GM23338 (cell line): ENCODE measurements at regions not wholly inside any gene's neighbourhood (a gene's known extent, or its start where the extent isn't known, plus 50 kb on each side); places are given as distances from the start of the nearest gene placed in this dataset.

Experiments
- ATAC-seq: fragments of 200-7000 bp; cut with Tn5 transposase; 3 replicates; pipeline ENCODE4 v1.9.1; 2020
- DNase-seq: peaks from one replicate; pipeline ENCODE4 v3.0.0-alpha.2; 2015; ENCODE audit warnings: low spot score
- H2AFZ ChIP-seq: fragments of 200-600 bp; sonication (generic); 2 replicates; pipeline ENCODE4 v1.8.0; 2016; ENCODE audit warnings: antibody characterized with exemption, mild to moderate bottlenecking, moderate library complexity
- H3F3A ChIP-seq: fragments of 200-600 bp; sonication (generic); replicated peaks from 2 replicates; pipeline ENCODE4 v1.8.0; 2017; ENCODE audit warnings: antibody characterized with exemption, mixed run types, low read depth
- H3K27ac ChIP-seq: fragments of 200-600 bp; sonication (generic); 2 replicates; pipeline ENCODE4 v1.6.1; 2016; ENCODE audit warnings: low read depth
- H3K27me3 ChIP-seq: fragments of 200-600 bp; sonication (generic); 2 replicates; pipeline ENCODE4 v1.8.0; 2016; ENCODE audit warnings: mild to moderate bottlenecking, mixed run types, moderate library complexity; ENCODE audit not compliant: insufficient read depth
- H3K36me3 ChIP-seq: fragments of 200-600 bp; sonication (generic); 2 replicates; pipeline ENCODE4 v1.8.0; 2016; ENCODE audit warnings: mild to moderate bottlenecking; ENCODE audit not compliant: insufficient read depth
- H3K4me1 ChIP-seq: fragments of 200-600 bp; sonication (generic); 2 replicates; pipeline ENCODE4 v1.8.0; 2016; ENCODE audit warnings: mild to moderate bottlenecking, moderate library complexity; ENCODE audit not compliant: insufficient read depth
- H3K4me2 ChIP-seq: fragments of 200-600 bp; sonication (generic); 2 replicates; pipeline ENCODE4 v1.7.1; 2017; ENCODE audit warnings: mixed run types
- H3K4me3 ChIP-seq: fragments of 200-600 bp; sonication (generic); 2 replicates; pipeline ENCODE4 v1.6.1; 2016; ENCODE audit warnings: mixed run types
- H3K79me2 ChIP-seq: fragments of 200-600 bp; sonication (generic); replicated peaks from 2 replicates; pipeline ENCODE4 v1.8.0; 2017; ENCODE audit warnings: mild to moderate bottlenecking; ENCODE audit not compliant: insufficient read depth
- H3K9me2 ChIP-seq: fragments of 200-600 bp; sonication (generic); 2 replicates; pipeline ENCODE4 v1.8.0; 2017; ENCODE audit not compliant: insufficient read depth
- H4K20me1 ChIP-seq: fragments of 200-600 bp; sonication (generic); replicated peaks from 2 replicates; pipeline ENCODE4 v1.8.0; 2017; ENCODE audit warnings: mild to moderate bottlenecking; ENCODE audit not compliant: insufficient read depth
- H3K27ac Mint-ChIP-seq: 2 replicates; pipeline ENCODE4 v1.8.0; 2020; ENCODE audit warnings: inconsistent platforms, mild to moderate bottlenecking, moderate library complexity, mixed read lengths
- H3K27me3 Mint-ChIP-seq: 3 replicates; pipeline ENCODE4 v1.8.0; 2022; ENCODE audit warnings: low read depth, mild to moderate bottlenecking, moderate library complexity, mixed read lengths, inconsistent platforms; ENCODE audit not compliant: insufficient read depth, poor library complexity
- H3K36me3 Mint-ChIP-seq: 3 replicates; pipeline ENCODE4 v1.8.0; 2021; ENCODE audit warnings: low read depth, mild to moderate bottlenecking, inconsistent platforms, moderate library complexity, mixed read lengths
- H3K4me1 Mint-ChIP-seq: 3 replicates; pipeline ENCODE4 v1.8.0; 2020; ENCODE audit warnings: mild to moderate bottlenecking, inconsistent platforms, mixed read lengths
- H3K4me3 Mint-ChIP-seq: 3 replicates; pipeline ENCODE4 v1.8.0; 2021; ENCODE audit warnings: moderate library complexity, mild to moderate bottlenecking, inconsistent platforms, mixed read lengths
- H3K9me3 Mint-ChIP-seq: 3 replicates; pipeline ENCODE4 v1.8.0; 2020; ENCODE audit warnings: moderate library complexity, mild to moderate bottlenecking, inconsistent platforms, mixed read lengths
- CREB1 ChIP-seq: fragments of 250-450 bp; sonication (Bioruptor Pico); IDR thresholded peaks from 2 replicates; pipeline ENCODE4 v1.5.0; 2020; ENCODE audit warnings: low read depth, mild to moderate bottlenecking, moderate library complexity
- CTCF ChIP-seq, 2 experiments: fragments of 200-600 bp in 1 of 2; sonication (generic) in 1 of 2; conservative IDR thresholded peaks; 2 replicates each; pipeline versions ENCODE4 v1.5.1 to v1.6.1; 2016 to 2017; ENCODE audit warnings: antibody characterized with exemption in 2 of 2, low read depth in 2 of 2, mild to moderate bottlenecking in 2 of 2, moderate library complexity in 1 of 2
- JUNB ChIP-seq: IDR thresholded peaks from one replicate; pipeline ENCODE4 v1.6.1; 2016; ENCODE audit warnings: antibody characterized with exemption; ENCODE audit not compliant: unreplicated experiment
- NANOG ChIP-seq: IDR thresholded peaks from 2 replicates; pipeline ENCODE4 v1.6.1; 2016; ENCODE audit warnings: antibody characterized with exemption, borderline replicate concordance
- POLR2AphosphoS5 ChIP-seq: IDR thresholded peaks from 2 replicates; pipeline ENCODE4 v1.6.1; 2016; ENCODE audit warnings: antibody characterized with exemption, low read depth
- REST ChIP-seq: IDR thresholded peaks from one replicate; pipeline ENCODE4 v1.6.1; 2018; ENCODE audit warnings: antibody characterized with exemption; ENCODE audit not compliant: unreplicated experiment
- ZNF114 ChIP-seq: fragments of 250-450 bp; sonication (Bioruptor Pico); IDR thresholded peaks from 2 replicates; pipeline ENCODE4 v1.5.0; 2020; ENCODE audit warnings: mild to moderate bottlenecking, moderate library complexity
- ZNF331 ChIP-seq: fragments of 250-450 bp; sonication (Bioruptor Pico); IDR thresholded peaks from 2 replicates; pipeline ENCODE4 v1.5.0; 2020; ENCODE audit warnings: low read depth, mild to moderate bottlenecking, moderate library complexity
- ZNF462 ChIP-seq: fragments of 250-450 bp; sonication (Bioruptor Pico); IDR thresholded peaks from 2 replicates; pipeline ENCODE4 v1.5.0; 2020; ENCODE audit warnings: mild to moderate bottlenecking, moderate library complexity

- peak overlapping the region; percentile 84 for H2AFZ ChIP-seq
- Mint-ChIP-seq H3K27ac (peak overlapping the region; percentile 55), H3K9me3 (peaks cover 11% of the 10 kb centered on the region; the same call in 2 of the 3 replicates), H3K36me3 (no peaks in the 10 kb centered on the region), H3K27me3 (no peaks in the 10 kb centered on the region), H3K4me3 (no peak overlapping the region), H3K4me1 (peaks cover 5% of the 10 kb centered on the region)
- H4K20me1 ChIP-seq: no peaks in the 10 kb centered on the region
- 0 out of 2 replicates have a peak, but pooled peaks have one; percentile 15 for TF ChIP-seq ZNF462
- no peak for TF ChIP-seq POLR2AphosphoS5
- no peaks in the 10 kb centered on the region for H3K79me2 ChIP-seq
- peaks cover 8% of the 10 kb centered on the region; the same call in 1 of the 2 replicates for H3K4me1 ChIP-seq
- no peaks in the 10 kb centered on the region for H3K27me3 ChIP-seq
- no peaks in the 10 kb centered on the region for H3K9me2 ChIP-seq
- ATAC-seq (no peak), DNase-seq (no peak)
- no peak overlapping the region for H3K4me3 ChIP-seq
- no peak overlapping the region for H3K4me2 ChIP-seq
- no peaks in the 10 kb centered on the region for H3F3A ChIP-seq
- no peaks in the 10 kb centered on the region for H3K36me3 ChIP-seq
- no peak overlapping the region for H3K27ac ChIP-seq
Measured at GRCh38 chr9:7936163-7936562, 136.6 kb upstream of the DMAC1 start.

GRCh38 chr9:7935681-7936080, 136.1 kb upstream of the DMAC1 start:
- Histone ChIP-seq H3K9me2 (no peaks in the 10 kb centered on the region), H3K4me3 (no peak overlapping the region), H3K27ac (no peak overlapping the region), H3K36me3 (no peaks in the 10 kb centered on the region), H2AFZ (peak overlapping the region; percentile 84; the same call in 1 of the 2 replicates), H3K4me1 (peaks cover 8% of the 10 kb centered on the region; the same call in 1 of the 2 replicates), H3K27me3 (no peaks in the 10 kb centered on the region), H4K20me1 (no peaks in the 10 kb centered on the region), H3K79me2 (no peaks in the 10 kb centered on the region), H3K4me2 (no peak overlapping the region), H3F3A (no peaks in the 10 kb centered on the region)
- no peak for ATAC-seq
- H3K36me3 Mint-ChIP-seq: no peaks in the 10 kb centered on the region
- H3K27me3 Mint-ChIP-seq: no peaks in the 10 kb centered on the region
- H3K4me3 Mint-ChIP-seq: no peak overlapping the region
- TF ChIP-seq CREB1 (CRISPR knock-in tag): no peak
- no peak for TF ChIP-seq ZNF331
- no peak for TF ChIP-seq JUNB
- no peak for TF ChIP-seq NANOG
- TF ChIP-seq CTCF (conservative IDR thresholded peaks at IDR 0.05; ENCODE audit: low read depth in 2 of 2): no peak
- no peak for TF ChIP-seq REST
- TF ChIP-seq ZNF114 (CRISPR knock-in tag): no peak
- no peak for DNase-seq
- peaks cover 11% of the 10 kb centered on the region; the same call in 2 of the 3 replicates for H3K9me3 Mint-ChIP-seq
- H3K27ac Mint-ChIP-seq: no peak overlapping the region
- H3K4me1 Mint-ChIP-seq: peaks cover 5% of the 10 kb centered on the region
